Pancreas (tissue), 10 donors: ENCODE measurements at regions not wholly inside any gene's neighbourhood (a gene's known extent, or its start where the extent isn't known, plus 50 kb on each side); places are given as distances from the start of the nearest gene placed in this dataset.

Source experiments
- ATAC-seq, 4 donors: fragments of 200-7000 bp; cut with Tn5 transposase; one replicate each; pipeline versions ENCODE4 v1.8.0 to v1.9.1; 2020; ENCODE audit warnings: mild to moderate bottlenecking in 4 of 4, moderate library complexity in 4 of 4
- DNase-seq, 6 donors: peaks; one replicate each; pipeline ENCODE4 v3.0.0-alpha.2; 2020
- FAIRE-seq: peaks from 2 replicates; lab custom pipeline; 2012; peaks lifted over from hg19 to GRCh38; lab: Jason Lieb, UNC
- H3K27ac ChIP-seq, 4 donors: fragments of 200-600 bp; sonication (generic); 1 replicate in 3 of 4; 2 replicates in 1 of 4; pipeline versions ENCODE4 v1.5.0 to v1.8.0; 2020
- H3K27me3 ChIP-seq, 4 donors: fragments of 200-600 bp; one replicate each; pipeline ENCODE4 v1.8.0; 2021
- H3K36me3 ChIP-seq, 3 donors: fragments of 200-600 bp; sonication (generic) in 1 of 3; one replicate each; pipeline versions ENCODE4 v1.5.0 to v1.8.0; 2020 to 2021
- H3K4me1 ChIP-seq, 3 donors: fragments of 200-600 bp; one replicate each; pipeline ENCODE4 v1.8.0; 2021
- H3K4me3 ChIP-seq, 4 donors: fragments of 200-600 bp; sonication (generic) in 2 of 4; one replicate each; pipeline versions ENCODE4 v1.5.0 to v1.8.0; 2020 to 2021
- H3K9me3 ChIP-seq, 4 donors: fragments of 200-600 bp; one replicate each; pipeline ENCODE4 v1.8.0; 2021
- WGBS, 2 donors: extraction: QIAGEN DNeasy Blood & Tissue Kit; methylation state at CpG; one replicate each; pipeline ENCODE4 v1.1.7; 2013; 5-methylcytosine and 5-hydroxymethylcytosine counted together
- intact Hi-C, 3 donors: fragments of 100-400 bp; cut with DNase I; formaldehyde crosslinking; loops; one replicate each; pipeline versions ENCODE4 v1.11.1 to v1.14.2; 2022
- TF ChIP-seq, protein P1 (sequence below), 4 donors: fragments of 200-600 bp; sonication (generic) in 3 of 4; IDR thresholded peaks; one replicate each; pipeline versions ENCODE4 v1.5.0 to v1.8.0; 2021; ENCODE audit warnings: antibody characterized with exemption in 4 of 4
- donor health status: healthy with polysubstance abuse.
- donor health status: DM: no; HTN: no; CAD: no; lungs with moderate emphysema.
- donor health status: DM: no; HTN: no; CAD: no.
- donor health status: control.
- donor health status: control.
- donor health status: Bipolar disorder and iron deficiency.
- donor health status: DM: yes; HTN: yes; CAD: no.
- donor health status: DM: no; HTN: no; CAD: no.
- donor health status: DM: no; HTN: no; CAD: no.
- donor health status: DM: yes; HTN: yes; CAD: no.

DNA sequence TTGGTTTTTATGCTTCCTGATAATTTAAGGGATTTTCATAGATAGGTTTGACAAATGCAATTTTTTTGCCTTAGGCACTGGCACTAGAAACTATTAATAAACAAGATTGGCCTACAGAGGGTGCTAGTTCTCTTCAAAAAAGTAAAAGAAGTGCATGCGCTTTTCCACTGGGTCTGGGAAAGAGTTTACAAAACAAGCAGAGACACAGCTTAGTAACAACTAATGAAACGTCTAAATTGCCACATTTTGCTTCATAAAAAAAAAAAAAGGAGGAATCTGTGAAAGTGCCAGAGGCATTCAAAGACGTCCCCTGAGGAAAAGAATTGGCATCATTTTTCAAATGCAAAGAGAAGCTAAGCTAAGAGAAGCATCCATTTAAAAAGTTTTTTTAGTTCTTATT, 58.3 kb upstream of the EEA1 start:
- Histone ChIP-seq H3K4me1 (peaks cover 9 to 20% (median 20%) of the 10 kb centered on the region in 3 donors), H3K4me3 (peak overlapping the region in 1 of 4 donors; percentile 5), H3K9me3 (no peaks in the 10 kb centered on the region), H3K27ac (peak overlapping the region in 3 of 4 donors; percentile 30 to 61 (median 59)), H3K27me3 (no peaks in the 10 kb centered on the region), H3K36me3 (no peaks in the 10 kb centered on the region)
- TF ChIP-seq, protein P1, sequence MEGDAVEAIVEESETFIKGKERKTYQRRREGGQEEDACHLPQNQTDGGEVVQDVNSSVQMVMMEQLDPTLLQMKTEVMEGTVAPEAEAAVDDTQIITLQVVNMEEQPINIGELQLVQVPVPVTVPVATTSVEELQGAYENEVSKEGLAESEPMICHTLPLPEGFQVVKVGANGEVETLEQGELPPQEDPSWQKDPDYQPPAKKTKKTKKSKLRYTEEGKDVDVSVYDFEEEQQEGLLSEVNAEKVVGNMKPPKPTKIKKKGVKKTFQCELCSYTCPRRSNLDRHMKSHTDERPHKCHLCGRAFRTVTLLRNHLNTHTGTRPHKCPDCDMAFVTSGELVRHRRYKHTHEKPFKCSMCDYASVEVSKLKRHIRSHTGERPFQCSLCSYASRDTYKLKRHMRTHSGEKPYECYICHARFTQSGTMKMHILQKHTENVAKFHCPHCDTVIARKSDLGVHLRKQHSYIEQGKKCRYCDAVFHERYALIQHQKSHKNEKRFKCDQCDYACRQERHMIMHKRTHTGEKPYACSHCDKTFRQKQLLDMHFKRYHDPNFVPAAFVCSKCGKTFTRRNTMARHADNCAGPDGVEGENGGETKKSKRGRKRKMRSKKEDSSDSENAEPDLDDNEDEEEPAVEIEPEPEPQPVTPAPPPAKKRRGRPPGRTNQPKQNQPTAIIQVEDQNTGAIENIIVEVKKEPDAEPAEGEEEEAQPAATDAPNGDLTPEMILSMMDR (IDR thresholded peaks at IDR 0.05), result peak in 3 of 4 donors; percentile 19 to 46 (median 42)
- ATAC-seq (peak; percentile 66 to 94 (median 88)), FAIRE-seq (peak; percentile 82), DNase-seq (peak in 1 of 6 donors; percentile 36)
- 0 to 4% methylated on average over 3 of the region's 3 CpGs for WGBS, 2 donors
- intact Hi-C loops, result loop anchor here in 2 of 3 donors (10.0 kb wide), 1 partner anchor 427 kb away; no protein-coding TSS in a partner anchor

DNA sequence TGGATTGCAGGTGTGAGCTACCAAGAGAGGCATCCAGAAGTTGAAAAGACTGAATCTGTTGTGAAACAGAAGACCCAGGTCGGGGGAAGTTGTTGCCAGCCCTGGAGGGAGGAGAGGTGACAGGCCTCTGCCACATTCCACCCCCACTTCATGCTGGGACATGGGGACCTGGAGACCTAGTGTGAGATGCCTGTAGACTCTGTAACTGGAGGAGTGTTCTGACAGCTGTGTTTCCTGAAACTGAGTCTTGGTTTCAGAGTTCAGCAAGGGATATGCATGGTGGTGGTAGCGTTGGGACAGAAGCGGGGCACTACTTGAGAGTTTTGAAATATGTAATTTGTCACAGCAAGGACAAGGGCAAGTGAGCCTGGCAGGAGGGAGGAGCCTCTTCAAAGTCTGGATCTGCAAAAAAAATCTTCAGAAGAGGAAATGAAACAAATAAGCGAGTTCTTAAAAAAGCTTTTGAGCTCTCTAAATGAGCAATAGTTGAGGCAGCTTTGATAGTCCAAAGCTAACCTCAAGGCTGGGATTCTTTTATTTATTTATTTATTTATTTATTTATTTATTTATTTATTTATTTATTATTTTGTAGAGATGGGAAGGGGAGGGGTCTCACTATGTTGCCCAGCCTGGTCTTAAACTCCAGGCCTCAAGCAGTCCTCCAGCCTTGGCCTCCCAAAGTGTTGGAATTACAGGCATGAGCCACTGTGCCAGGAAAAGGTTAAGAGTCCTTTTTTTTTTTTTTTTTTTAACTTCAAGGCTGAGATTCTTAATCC, 58.9 kb upstream of the EEA1 start:
- WGBS, 2 donors, result 50 to 52% methylated on average over 4 of the region's 4 CpGs
- H3K4me1 ChIP-seq, result peaks cover 9 to 20% (median 20%) of the 10 kb centered on the region in 3 donors
- ATAC-seq (peak; percentile 17 to 73 (median 60)), FAIRE-seq (no peak), DNase-seq (peak in 2 of 6 donors; percentile 27 to 30)
- H3K4me3 ChIP-seq, result peak overlapping the region in 1 of 4 donors; percentile 5
- H3K27me3 ChIP-seq, result no peaks in the 10 kb centered on the region
- intact Hi-C loops, result loop anchor here in 2 of 3 donors (10.0 kb wide), 1 partner anchor 427 kb away; no protein-coding TSS in a partner anchor
- H3K27ac ChIP-seq, result peak overlapping the region; percentile 19 to 61 (median 44)
- TF ChIP-seq, protein P1 (IDR thresholded peaks at IDR 0.05), result no peak
- H3K9me3 ChIP-seq, result no peaks in the 10 kb centered on the region
- H3K36me3 ChIP-seq, result no peaks in the 10 kb centered on the region

DNA sequence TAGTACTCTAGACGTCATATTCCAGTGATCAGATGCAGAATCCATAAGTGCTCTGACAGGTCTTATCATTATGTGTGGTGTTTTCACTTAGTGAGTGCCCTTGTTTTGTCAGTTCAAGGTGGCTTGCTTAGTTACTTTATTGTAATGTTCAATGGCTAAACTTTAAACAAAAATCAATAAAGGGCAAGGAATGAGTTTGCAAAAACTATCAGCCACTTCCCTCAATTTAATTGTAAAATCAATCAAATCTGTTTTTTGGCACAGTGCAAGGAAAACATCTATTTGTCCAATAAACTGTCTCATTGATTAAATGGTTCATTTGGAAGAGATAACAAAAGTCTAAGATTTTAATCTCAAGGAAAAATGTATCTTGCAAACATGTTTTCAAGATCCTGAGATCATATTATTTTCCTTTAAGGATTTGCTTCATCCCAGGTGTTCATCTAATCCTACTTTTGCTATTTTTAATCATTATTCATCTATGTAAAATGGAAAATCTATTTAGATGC, 59.6 kb upstream of the EEA1 start:
- ATAC-seq, result peak; percentile 70 to 86 (median 76)
- Histone ChIP-seq H3K27ac (peak overlapping the region in 3 of 4 donors; percentile 30 to 61 (median 59)), H3K27me3 (no peaks in the 10 kb centered on the region), H3K36me3 (no peaks in the 10 kb centered on the region), H3K4me1 (peaks cover 9 to 20% (median 20%) of the 10 kb centered on the region in 3 donors), H3K4me3 (no peak overlapping the region), H3K9me3 (no peaks in the 10 kb centered on the region)
- intact Hi-C loops, result loop anchor here in 2 of 3 donors (10.0 kb wide), 1 partner anchor 426 kb away; no protein-coding TSS in a partner anchor
- DNase-seq, result no peak
- WGBS, 2 donors, result 5% methylated on average over 1 of the region's 1 CpG
- TF ChIP-seq, protein P1 (IDR thresholded peaks at IDR 0.05), result no peak
- FAIRE-seq, result no peak

DNA sequence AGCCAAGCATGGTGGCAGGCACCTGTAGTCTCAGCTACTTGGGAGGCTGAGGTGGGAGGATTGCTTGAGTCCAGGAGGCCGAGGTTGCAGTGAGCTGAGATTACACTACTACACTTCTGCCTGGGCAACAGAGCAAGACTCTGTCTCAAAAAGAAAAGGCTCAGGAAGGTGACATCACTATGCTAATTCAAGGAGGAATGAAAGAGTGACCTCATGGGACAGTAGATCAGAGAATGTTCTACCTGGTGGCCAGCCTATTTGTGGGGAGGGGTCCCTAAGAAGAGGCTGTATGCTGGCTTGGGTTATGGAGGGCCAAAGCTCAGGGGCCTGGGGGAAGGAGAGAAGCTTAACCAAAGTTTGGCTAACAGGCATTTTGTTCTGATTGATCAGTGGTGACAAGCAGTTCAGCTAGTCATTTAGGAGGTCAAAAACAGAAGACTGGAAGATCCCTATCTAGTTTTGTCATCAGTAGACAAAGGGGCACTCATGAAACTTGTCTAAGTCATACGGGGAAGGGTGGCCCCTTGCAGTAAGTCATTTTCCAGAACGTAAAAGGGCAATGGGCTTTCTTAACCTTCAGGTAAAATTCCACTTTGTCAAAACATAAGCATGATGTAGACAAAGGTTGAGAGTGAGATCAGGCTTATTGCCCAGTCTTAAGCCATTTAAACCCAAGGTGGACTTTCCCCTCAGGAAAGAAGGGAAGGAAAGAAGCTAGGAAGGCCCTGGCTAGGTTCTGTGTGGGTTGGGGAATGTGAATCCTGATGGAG, 60.8 kb upstream of the EEA1 start:
- H3K36me3 ChIP-seq, result no peaks in the 10 kb centered on the region
- no peaks in the 10 kb centered on the region for H3K27me3 ChIP-seq
- ATAC-seq (no peak), DNase-seq (no peak), FAIRE-seq (no peak)
- H3K9me3 ChIP-seq, result no peaks in the 10 kb centered on the region
- H3K27ac ChIP-seq, result no peak overlapping the region
- no peak overlapping the region for H3K4me3 ChIP-seq
- H3K4me1 ChIP-seq, result peaks cover 9 to 20% (median 20%) of the 10 kb centered on the region in 3 donors
- TF ChIP-seq, protein P1 (IDR thresholded peaks at IDR 0.05), result no peak
- WGBS, 2 donors, result 72 to 85% methylated on average over 3 of the region's 3 CpGs
- intact Hi-C loops, result loop anchor here in 2 of 3 donors (10.0 kb wide), 1 partner anchor 425 kb away; no protein-coding TSS in a partner anchor
